ENCODE measurements at regions not wholly inside any gene's neighbourhood (a gene's known extent, or its start where the extent isn't known, plus 50 kb on each side); places are given as distances from the start of the nearest gene placed in this dataset.

DNA sequence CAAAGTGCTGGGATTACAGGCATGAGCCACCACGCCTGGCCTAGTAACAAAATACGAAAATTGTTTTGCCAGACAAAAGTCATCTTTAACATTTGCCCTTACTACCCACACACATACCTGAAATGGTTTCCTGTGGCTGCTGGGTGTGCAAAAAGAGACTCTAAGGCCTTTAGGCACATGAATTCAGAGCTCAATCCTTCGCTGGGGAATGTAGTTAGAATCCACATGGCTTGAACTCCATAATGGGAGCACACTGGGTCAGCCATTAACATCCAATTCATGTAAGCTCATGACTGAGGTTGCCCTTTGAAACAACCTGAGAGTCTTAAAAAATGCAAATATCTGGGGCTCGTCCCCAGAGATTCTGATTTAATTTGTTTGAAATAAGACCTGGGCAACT is 87.8 kb downstream of the HPGD start:
- H3K4me3 Mint-ChIP-seq (ENCODE audit: unreplicated experiment), result no peak overlapping the region
- H3K27ac Mint-ChIP-seq (ENCODE audit: unreplicated experiment), result no peak overlapping the region
- TF ChIP-seq, protein P1, sequence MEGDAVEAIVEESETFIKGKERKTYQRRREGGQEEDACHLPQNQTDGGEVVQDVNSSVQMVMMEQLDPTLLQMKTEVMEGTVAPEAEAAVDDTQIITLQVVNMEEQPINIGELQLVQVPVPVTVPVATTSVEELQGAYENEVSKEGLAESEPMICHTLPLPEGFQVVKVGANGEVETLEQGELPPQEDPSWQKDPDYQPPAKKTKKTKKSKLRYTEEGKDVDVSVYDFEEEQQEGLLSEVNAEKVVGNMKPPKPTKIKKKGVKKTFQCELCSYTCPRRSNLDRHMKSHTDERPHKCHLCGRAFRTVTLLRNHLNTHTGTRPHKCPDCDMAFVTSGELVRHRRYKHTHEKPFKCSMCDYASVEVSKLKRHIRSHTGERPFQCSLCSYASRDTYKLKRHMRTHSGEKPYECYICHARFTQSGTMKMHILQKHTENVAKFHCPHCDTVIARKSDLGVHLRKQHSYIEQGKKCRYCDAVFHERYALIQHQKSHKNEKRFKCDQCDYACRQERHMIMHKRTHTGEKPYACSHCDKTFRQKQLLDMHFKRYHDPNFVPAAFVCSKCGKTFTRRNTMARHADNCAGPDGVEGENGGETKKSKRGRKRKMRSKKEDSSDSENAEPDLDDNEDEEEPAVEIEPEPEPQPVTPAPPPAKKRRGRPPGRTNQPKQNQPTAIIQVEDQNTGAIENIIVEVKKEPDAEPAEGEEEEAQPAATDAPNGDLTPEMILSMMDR (IDR thresholded peaks at IDR 0.05), result no peak
- H3K36me3 Mint-ChIP-seq (ENCODE audit: low read depth), result no peaks in the 10 kb centered on the region
- peaks cover 27% of the 10 kb centered on the region for H3K4me1 Mint-ChIP-seq (ENCODE audit: low read depth)
- no peak for DNase-seq (ENCODE audit: low spot score)
- H3K9me3 Mint-ChIP-seq (ENCODE audit: low read depth), result no peaks in the 10 kb centered on the region
- no peaks in the 10 kb centered on the region for H3K27me3 Mint-ChIP-seq (ENCODE audit: low read depth)

DNA sequence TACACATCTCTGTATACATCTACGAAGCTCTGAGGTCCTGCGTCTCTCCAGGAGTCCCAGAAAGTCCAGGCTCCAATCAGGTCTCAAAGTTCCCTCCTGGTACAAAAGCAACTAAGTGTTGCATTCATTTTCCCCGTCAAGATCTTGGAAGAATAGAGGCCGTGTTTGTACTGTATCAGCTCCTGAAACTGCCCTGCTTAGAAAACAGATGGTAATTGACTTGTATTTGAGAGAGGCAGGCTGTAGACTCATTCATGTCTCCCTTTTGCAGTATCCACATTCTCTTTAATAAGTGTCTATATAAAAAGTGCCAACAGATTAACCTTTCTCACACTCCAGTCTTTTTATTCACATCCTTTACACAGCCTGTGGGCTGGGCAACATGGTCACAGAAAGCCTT is 91.7 kb downstream of the HPGD start:
- TF ChIP-seq, protein P1 (IDR thresholded peaks at IDR 0.05), result no peak
- Mint-ChIP-seq H3K27ac (ENCODE audit: unreplicated experiment) (no peak overlapping the region), H3K36me3 (ENCODE audit: low read depth) (no peaks in the 10 kb centered on the region), H3K4me1 (ENCODE audit: low read depth) (peaks cover 3% of the 10 kb centered on the region), H3K27me3 (ENCODE audit: low read depth) (peaks cover 9% of the 10 kb centered on the region), H3K9me3 (ENCODE audit: low read depth) (no peaks in the 10 kb centered on the region), H3K4me3 (ENCODE audit: unreplicated experiment) (no peak overlapping the region)
- no peak for DNase-seq (ENCODE audit: low spot score)

DNA sequence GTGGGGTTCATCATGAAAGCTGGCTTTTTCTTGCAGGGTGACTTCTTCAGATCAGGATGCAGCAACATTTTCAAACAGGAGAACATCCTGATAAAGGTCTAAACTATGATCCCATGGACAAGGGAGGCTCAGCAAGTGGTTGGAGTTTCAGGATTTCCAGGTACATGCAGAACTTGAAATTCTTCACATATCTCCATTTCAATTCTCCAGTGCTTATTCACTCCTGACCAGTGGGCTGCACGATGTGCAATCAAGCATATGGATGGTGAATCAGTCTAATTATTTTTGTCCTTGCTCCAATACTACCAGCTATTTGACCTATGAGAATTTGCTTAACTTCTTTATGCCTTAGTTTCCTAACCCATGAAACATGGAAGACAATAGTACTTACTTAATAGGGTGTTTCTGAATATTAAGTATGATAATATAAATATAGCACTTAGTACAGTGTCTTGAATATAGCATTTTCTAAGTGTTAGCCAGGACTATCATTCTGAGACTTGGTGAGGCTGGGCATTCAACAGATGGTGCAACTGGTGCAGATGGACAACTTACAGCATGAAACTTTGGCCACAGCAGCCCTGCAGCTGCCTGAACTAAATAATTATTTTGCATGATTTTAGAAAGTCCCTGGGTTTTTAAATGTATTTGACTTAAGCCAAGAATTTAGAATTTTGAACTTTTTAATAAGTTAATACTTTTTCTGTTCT is 92.4 kb downstream of the HPGD start:
- no peaks in the 10 kb centered on the region for H3K9me3 Mint-ChIP-seq (ENCODE audit: low read depth)
- no peak overlapping the region for H3K4me3 Mint-ChIP-seq (ENCODE audit: unreplicated experiment)
- no peak for DNase-seq (ENCODE audit: low spot score)
- TF ChIP-seq, protein P1 (IDR thresholded peaks at IDR 0.05), result no peak
- H3K27me3 Mint-ChIP-seq (ENCODE audit: low read depth), result peaks cover 9% of the 10 kb centered on the region
- H3K27ac Mint-ChIP-seq (ENCODE audit: unreplicated experiment), result no peak overlapping the region
- H3K36me3 Mint-ChIP-seq (ENCODE audit: low read depth), result no peaks in the 10 kb centered on the region
- H3K4me1 Mint-ChIP-seq (ENCODE audit: low read depth), result peaks cover 2% of the 10 kb centered on the region

DNA sequence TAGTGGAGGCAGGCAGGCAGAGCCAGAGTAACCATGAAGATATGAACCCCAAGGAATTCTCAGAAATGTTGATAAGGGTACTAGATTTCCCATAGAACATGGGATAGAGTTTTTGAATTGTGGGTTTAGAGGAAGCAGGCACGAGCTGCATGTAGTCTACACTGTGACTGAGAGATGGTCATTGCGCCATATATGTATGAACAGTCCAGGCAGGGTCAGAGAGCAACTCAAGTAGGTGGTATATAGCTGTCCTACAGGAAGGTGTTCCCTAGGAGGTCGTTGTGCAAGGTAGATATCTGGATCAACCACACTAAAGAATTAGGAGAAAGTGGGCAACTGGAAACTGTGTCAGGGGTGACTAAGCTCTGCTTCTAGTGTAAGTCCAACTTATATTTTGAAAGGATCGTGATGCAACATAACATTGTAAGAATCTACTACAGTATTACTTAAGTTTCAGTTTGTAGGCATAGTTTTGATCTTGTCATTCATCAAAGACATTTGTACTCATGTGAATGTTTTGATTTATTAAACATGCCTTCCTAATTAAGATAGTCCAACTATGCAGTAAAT is 94.6 kb downstream of the HPGD start:
- no peaks in the 10 kb centered on the region for H3K36me3 Mint-ChIP-seq (ENCODE audit: low read depth)
- H3K27ac Mint-ChIP-seq (ENCODE audit: unreplicated experiment), result no peak overlapping the region
- H3K4me1 Mint-ChIP-seq (ENCODE audit: low read depth), result peaks cover 7% of the 10 kb centered on the region
- DNase-seq (ENCODE audit: low spot score), result no peak
- H3K27me3 Mint-ChIP-seq (ENCODE audit: low read depth), result peaks cover 9% of the 10 kb centered on the region
- TF ChIP-seq, protein P1 (IDR thresholded peaks at IDR 0.05), result no peak
- no peak overlapping the region for H3K4me3 Mint-ChIP-seq (ENCODE audit: unreplicated experiment)
- H3K9me3 Mint-ChIP-seq (ENCODE audit: low read depth), result no peaks in the 10 kb centered on the region

DNA sequence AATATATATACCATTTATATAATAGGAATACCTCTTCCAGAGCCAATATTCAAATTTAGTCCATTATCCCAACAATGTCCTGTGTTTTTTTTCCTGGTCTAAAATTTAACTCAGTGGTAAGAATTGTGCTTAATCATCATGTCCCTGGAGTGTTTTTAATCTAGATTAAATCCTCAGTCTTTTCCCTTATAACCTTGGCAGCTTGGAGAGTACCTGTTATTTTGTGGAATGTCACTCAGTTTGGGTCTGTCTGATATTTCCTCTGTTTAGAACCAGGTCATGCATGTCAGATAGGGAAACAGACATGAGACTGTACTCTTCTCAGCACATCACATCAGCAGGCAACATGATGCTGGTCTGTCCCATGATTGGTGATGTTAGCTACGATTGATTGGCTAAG is 96.6 kb downstream of the HPGD start:
- H3K36me3 Mint-ChIP-seq (ENCODE audit: low read depth), result no peaks in the 10 kb centered on the region
- H3K27me3 Mint-ChIP-seq (ENCODE audit: low read depth), result peaks cover 9% of the 10 kb centered on the region
- DNase-seq (ENCODE audit: low spot score), result no peak
- peaks cover 16% of the 10 kb centered on the region for H3K4me1 Mint-ChIP-seq (ENCODE audit: low read depth)
- H3K9me3 Mint-ChIP-seq (ENCODE audit: low read depth), result no peaks in the 10 kb centered on the region
- TF ChIP-seq, protein P1 (IDR thresholded peaks at IDR 0.05), result no peak
- no peak overlapping the region for H3K27ac Mint-ChIP-seq (ENCODE audit: unreplicated experiment)
- no peak overlapping the region for H3K4me3 Mint-ChIP-seq (ENCODE audit: unreplicated experiment)

All from chondrocyte (in vitro differentiated cells).